ENCODE measurements at regions not wholly inside any gene's neighbourhood (a gene's known extent, or its start where the extent isn't known, plus 50 kb on each side); places are given as distances from the start of the nearest gene placed in this dataset.

DNA sequence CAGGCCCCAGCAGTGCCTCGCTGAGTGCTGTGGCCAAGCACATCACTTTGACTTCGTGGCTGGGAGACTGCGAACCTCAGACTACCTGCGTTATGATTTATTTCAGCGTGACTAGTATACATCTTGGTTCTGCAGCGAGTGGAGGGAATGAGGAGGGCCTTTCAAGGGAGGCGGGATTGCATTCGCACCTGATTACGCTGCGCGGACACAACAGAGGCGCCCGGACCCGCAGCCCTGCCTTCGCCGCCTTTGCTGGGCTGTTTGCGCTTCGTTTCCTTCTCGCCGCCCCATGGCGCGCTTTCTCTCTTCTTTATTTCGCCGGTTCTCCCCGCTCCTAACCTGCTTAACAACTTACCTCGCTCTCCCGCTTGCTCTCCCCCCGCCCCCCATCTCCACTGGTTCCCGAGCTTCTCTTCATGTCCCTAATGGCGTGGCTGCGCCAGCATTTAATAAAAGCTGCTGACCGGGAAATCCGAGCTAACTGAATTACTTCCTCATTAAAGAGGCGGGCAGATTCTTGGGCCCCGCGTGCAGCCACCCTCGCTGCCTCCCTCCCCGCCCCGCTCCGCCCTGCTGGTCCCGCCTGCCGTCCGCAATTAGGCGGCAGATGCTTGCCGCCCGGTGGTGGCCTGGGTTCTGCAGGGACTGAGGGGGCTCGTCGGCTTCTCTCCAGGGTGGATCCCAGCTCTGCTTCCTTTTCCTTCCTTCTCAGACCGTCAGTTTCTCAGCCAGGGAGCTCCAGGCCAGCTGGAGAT lies 257.6 kb upstream of the SDK2 start:
- TF ChIP-seq, protein P1, sequence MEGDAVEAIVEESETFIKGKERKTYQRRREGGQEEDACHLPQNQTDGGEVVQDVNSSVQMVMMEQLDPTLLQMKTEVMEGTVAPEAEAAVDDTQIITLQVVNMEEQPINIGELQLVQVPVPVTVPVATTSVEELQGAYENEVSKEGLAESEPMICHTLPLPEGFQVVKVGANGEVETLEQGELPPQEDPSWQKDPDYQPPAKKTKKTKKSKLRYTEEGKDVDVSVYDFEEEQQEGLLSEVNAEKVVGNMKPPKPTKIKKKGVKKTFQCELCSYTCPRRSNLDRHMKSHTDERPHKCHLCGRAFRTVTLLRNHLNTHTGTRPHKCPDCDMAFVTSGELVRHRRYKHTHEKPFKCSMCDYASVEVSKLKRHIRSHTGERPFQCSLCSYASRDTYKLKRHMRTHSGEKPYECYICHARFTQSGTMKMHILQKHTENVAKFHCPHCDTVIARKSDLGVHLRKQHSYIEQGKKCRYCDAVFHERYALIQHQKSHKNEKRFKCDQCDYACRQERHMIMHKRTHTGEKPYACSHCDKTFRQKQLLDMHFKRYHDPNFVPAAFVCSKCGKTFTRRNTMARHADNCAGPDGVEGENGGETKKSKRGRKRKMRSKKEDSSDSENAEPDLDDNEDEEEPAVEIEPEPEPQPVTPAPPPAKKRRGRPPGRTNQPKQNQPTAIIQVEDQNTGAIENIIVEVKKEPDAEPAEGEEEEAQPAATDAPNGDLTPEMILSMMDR (IDR thresholded peaks at IDR 0.05), result no peak
- TF ChIP-seq POLR2A (IDR thresholded peaks at IDR 0.05) (no peak), POLR2AphosphoS5 (IDR thresholded peaks at IDR 0.05) (no peak)
